Fibroblast of skin of right biceps (primary cell): ENCODE measurements at regions not wholly inside any gene's neighbourhood (a gene's known extent, or its start where the extent isn't known, plus 50 kb on each side); places are given as distances from the start of the nearest gene placed in this dataset.

Experiments
- DNase-seq: peaks from one replicate; pipeline ENCODE4 v3.0.0-alpha.2; 2013

GRCh38 chr3:148187296-148187695 lies 510.4 kb upstream of the AGTR1 start:
- DNase-seq, result peak; percentile 33

GRCh38 chr3:148190441-148190990 lies 507.2 kb upstream of the AGTR1 start:
- peak; percentile 35 for DNase-seq

GRCh38 chr3:148191966-148192365 lies 505.7 kb upstream of the AGTR1 start:
- no peak for DNase-seq

GRCh38 chr3:148197061-148197460 lies 500.6 kb upstream of the AGTR1 start:
- DNase-seq, result no peak

GRCh38 chr3:148202386-148202785 lies 495.3 kb upstream of the AGTR1 start:
- DNase-seq, result no peak

GRCh38 chr3:148203297-148204010 lies 494.2 kb upstream of the AGTR1 start:
- peak; percentile 43 for DNase-seq

GRCh38 chr3:148204131-148204530 lies 493.6 kb upstream of the AGTR1 start:
- DNase-seq, result no peak

- DNase-seq, result peak; percentile 23
These were observed 491.7 kb upstream of the AGTR1 start for GRCh38 chr3:148205977-148206376.

- DNase-seq, result no peak
These were observed 491.3 kb upstream of the AGTR1 start for GRCh38 chr3:148206446-148206845.

- DNase-seq, result no peak
These were observed 488.7 kb upstream of the AGTR1 start for GRCh38 chr3:148208975-148209374.

GRCh38 chr3:148211725-148212124 lies 486.0 kb upstream of the AGTR1 start:
- peak; percentile 57 for DNase-seq

- DNase-seq, result peak; percentile 62
These were observed 483.0 kb upstream of the AGTR1 start for GRCh38 chr3:148214705-148215104.

- DNase-seq, result no peak
These were observed 480.4 kb upstream of the AGTR1 start for GRCh38 chr3:148217317-148217716.

- no peak for DNase-seq
These were observed 479.5 kb upstream of the AGTR1 start for GRCh38 chr3:148218222-148218621.

- DNase-seq, result no peak
These were observed 477.7 kb upstream of the AGTR1 start for GRCh38 chr3:148219999-148220398.

GRCh38 chr3:148221303-148221702 lies 476.4 kb upstream of the AGTR1 start:
- no peak for DNase-seq

- DNase-seq, result no peak
These were observed 474.4 kb upstream of the AGTR1 start for GRCh38 chr3:148223266-148223665.

GRCh38 chr3:148226246-148226645 lies 471.5 kb upstream of the AGTR1 start:
- DNase-seq, result no peak

- DNase-seq, result no peak
These were observed 470.2 kb upstream of the AGTR1 start for GRCh38 chr3:148227534-148227933.

- no peak for DNase-seq
These were observed 468.6 kb upstream of the AGTR1 start for GRCh38 chr3:148229107-148229506.

- no peak for DNase-seq
These were observed 467.2 kb upstream of the AGTR1 start for GRCh38 chr3:148230473-148230872.

- DNase-seq, result no peak
These were observed 465.3 kb upstream of the AGTR1 start for GRCh38 chr3:148232389-148232788.

GRCh38 chr3:148233403-148233802 lies 464.3 kb upstream of the AGTR1 start:
- DNase-seq, result peak; percentile 64

GRCh38 chr3:148234536-148234935 lies 463.2 kb upstream of the AGTR1 start:
- DNase-seq, result no peak

- no peak for DNase-seq
These were observed 462.1 kb upstream of the AGTR1 start for GRCh38 chr3:148235566-148235965.
